ENCODE measurements at regions not wholly inside any gene's neighbourhood (a gene's known extent, or its start where the extent isn't known, plus 50 kb on each side); places are given as distances from the start of the nearest gene placed in this dataset.

DNA sequence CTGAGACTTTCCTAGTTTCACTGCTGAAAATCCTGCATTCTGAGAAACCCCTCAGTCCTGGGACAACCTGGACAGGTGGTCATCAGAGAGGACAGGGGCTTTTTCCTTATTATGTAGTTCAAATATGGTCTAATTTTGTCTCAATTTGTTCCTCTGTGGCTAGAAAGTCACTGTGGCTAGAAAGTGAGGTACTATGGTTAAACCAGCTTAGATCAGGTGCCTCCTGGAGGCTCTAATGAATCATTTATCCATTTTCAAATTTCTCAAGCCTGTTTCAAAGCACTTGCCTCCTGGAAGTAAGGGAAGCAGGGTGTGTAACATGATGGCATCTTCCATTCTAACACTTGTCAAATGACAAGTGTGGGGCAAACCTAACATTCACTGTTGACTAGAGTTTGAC is 326.8 kb downstream of the PIK3C3 start:
- Histone ChIP-seq H3K27ac (no peak overlapping the region), H3K4me3 (no peak overlapping the region), H3K4me1 (no peaks in the 10 kb centered on the region), H3K9me3 (no peaks in the 10 kb centered on the region), H3K27me3 (replicated peaks in 1 of 7) (no peaks in the 10 kb centered on the region), H3K36me3 (no peaks in the 10 kb centered on the region)
- TF ChIP-seq CTCF (IDR thresholded peaks at IDR 0.05 in 8 of 11, conservative IDR thresholded peaks at IDR 0.05 in 3 of 11) (no peak), POLR2AphosphoS5 (IDR thresholded peaks at IDR 0.05) (no peak), POLR2A (IDR thresholded peaks at IDR 0.05) (no peak)
- DNase-seq: no peak
- intact Hi-C loops (cut with DNase I; ENCODE audit: low total_unique reads): no loop called here

GRCh38 chr18:42287047-42287446 is 332.0 kb downstream of the PIK3C3 start:
- WGBS, 5 donors: 76 to 92% (median 85%) methylated on average over 1 of the region's 1 CpG
- TF ChIP-seq POLR2AphosphoS5 (IDR thresholded peaks at IDR 0.05): no peak
- no peak for TF ChIP-seq CTCF (IDR thresholded peaks at IDR 0.05 in 8 of 11, conservative IDR thresholded peaks at IDR 0.05 in 3 of 11)
- TF ChIP-seq POLR2A (IDR thresholded peaks at IDR 0.05): no peak
- intact Hi-C loops (cut with DNase I; ENCODE audit: low total_unique reads): no loop called here

DNA sequence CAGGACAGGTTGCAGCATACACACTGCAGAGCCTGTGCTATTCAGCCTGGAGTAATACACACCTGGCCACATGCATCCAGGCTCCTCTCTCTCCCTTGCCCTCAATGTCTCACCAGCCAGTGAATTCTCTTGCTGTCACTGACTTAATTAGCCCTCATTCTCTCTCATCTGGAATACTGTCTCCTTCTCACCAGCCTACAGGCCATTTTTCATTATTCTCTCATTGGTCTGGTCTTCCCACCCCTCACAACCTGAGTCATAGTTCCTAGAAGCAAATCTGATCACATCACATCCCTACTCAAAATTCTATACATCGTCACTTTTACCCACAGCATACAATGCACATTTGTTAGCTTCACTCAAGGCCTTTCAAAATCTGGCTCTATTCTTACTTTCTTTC is 333.1 kb downstream of the PIK3C3 start:
- no peak for DNase-seq
- no peak for TF ChIP-seq POLR2A (IDR thresholded peaks at IDR 0.05)
- no peaks in the 10 kb centered on the region for H3K36me3 ChIP-seq
- intact Hi-C loops (cut with DNase I; ENCODE audit: low total_unique reads): no loop called here
- H3K4me3 ChIP-seq: no peak overlapping the region
- WGBS, 5 donors: 93 to 100% (median 96%) methylated on average over 1 of the region's 1 CpG
- no peaks in the 10 kb centered on the region for H3K27me3 ChIP-seq (replicated peaks in 1 of 7)
- no peak overlapping the region for H3K27ac ChIP-seq
- H3K9me3 ChIP-seq: peaks cover 0 to 6% (median 0%) of the 10 kb centered on the region in 8 donors
- no peaks in the 10 kb centered on the region for H3K4me1 ChIP-seq

More at GRCh38 chr18:42287047-42287446, 332.0 kb downstream of the PIK3C3 start:
- DNase-seq: no peak
- no peak overlapping the region for H3K27ac ChIP-seq
- no peak overlapping the region for H3K4me3 ChIP-seq
- no peaks in the 10 kb centered on the region for H3K36me3 ChIP-seq
- H3K9me3 ChIP-seq: no peaks in the 10 kb centered on the region
- H3K27me3 ChIP-seq (replicated peaks in 1 of 7): no peaks in the 10 kb centered on the region
- no peaks in the 10 kb centered on the region for H3K4me1 ChIP-seq

DNA sequence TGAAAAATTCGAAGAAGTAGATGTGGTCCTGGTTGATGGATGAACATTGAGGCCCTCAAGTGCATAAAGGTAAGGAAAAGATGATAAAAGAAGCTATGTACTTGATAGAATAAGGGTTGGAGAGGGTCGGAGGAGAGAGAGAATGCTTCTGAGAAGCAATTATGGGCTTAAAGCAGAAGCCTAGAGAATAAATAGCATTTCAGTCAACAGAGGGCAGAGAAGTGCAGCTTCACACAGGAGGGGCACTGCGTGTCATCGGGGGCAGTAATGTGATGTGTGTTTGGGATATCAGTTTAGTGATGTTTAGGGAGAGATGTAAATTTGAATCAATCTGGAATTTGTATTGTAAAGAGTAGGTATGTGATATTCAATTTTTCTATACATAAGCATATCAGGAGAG is 334.5 kb downstream of the PIK3C3 start:
- 71 to 80% (median 74%) methylated on average over 4 of the region's 4 CpGs for WGBS, 5 donors
- Histone ChIP-seq H3K36me3 (no peaks in the 10 kb centered on the region), H3K27ac (no peak overlapping the region), H3K27me3 (replicated peaks in 1 of 7) (no peaks in the 10 kb centered on the region), H3K4me3 (no peak overlapping the region), H3K4me1 (no peaks in the 10 kb centered on the region), H3K9me3 (peaks cover 0 to 6% (median 0%) of the 10 kb centered on the region in 8 donors)
- intact Hi-C loops (cut with DNase I; ENCODE audit: low total_unique reads): no loop called here
- no peak for DNase-seq
- TF ChIP-seq POLR2AphosphoS5 (IDR thresholded peaks at IDR 0.05) (no peak), POLR2A (IDR thresholded peaks at IDR 0.05) (no peak), CTCF (IDR thresholded peaks at IDR 0.05 in 8 of 11, conservative IDR thresholded peaks at IDR 0.05 in 3 of 11) (no peak)

All from spleen (tissue), 11 donors.